ENCODE measurements at regions not wholly inside any gene's neighbourhood (a gene's known extent, or its start where the extent isn't known, plus 50 kb on each side); places are given as distances from the start of the nearest gene placed in this dataset.

GRCh38 chr15:67945951-67946700, 106.3 kb upstream of the RNU6-1 start:
- Histone ChIP-seq H3K4me1 (ENCODE audit: insufficient read depth, low read length) (peaks cover 18% of the 10 kb centered on the region), H3K79me2 (ENCODE audit: insufficient read depth, low read length) (no peaks in the 10 kb centered on the region), H3K4me3 (ENCODE audit: insufficient read depth, low read depth, low read length) (no peak overlapping the region), H3K36me3 (ENCODE audit: insufficient read depth, low read length) (no peaks in the 10 kb centered on the region), H2AFZ (ENCODE audit: low read depth, low read length) (peak overlapping the region; percentile 18), H3K4me2 (ENCODE audit: low read length) (peak overlapping the region; percentile 51), H4K20me1 (ENCODE audit: insufficient read depth, low read length) (no peaks in the 10 kb centered on the region), H3K27ac (ENCODE audit: low read depth, low read length) (no peak overlapping the region), H3K9ac (ENCODE audit: low read length) (no peak overlapping the region), H3K9me3 (ENCODE audit: insufficient read depth, low read depth, low read length) (no peaks in the 10 kb centered on the region), H3K27me3 (ENCODE audit: insufficient read depth, low read length) (no peaks in the 10 kb centered on the region)
- DNase-seq (ENCODE audit: low read depth) (peak; percentile 18), FAIRE-seq (no peak)
- H3K4me1 Mint-ChIP-seq (ENCODE audit: low read depth, unreplicated experiment): peaks cover 28% of the 10 kb centered on the region
- H3K27me3 Mint-ChIP-seq (ENCODE audit: low read depth, unreplicated experiment): no peaks in the 10 kb centered on the region
- H3K4me3 Mint-ChIP-seq (ENCODE audit: unreplicated experiment): no peak overlapping the region
- H3K27ac Mint-ChIP-seq (ENCODE audit: unreplicated experiment): no peak overlapping the region
- no peak for TF ChIP-seq CTCF (IDR thresholded peaks at IDR 0.05; ENCODE audit: insufficient read depth, low read depth, low read length)
- no peak for TF ChIP-seq EZH2 (IDR thresholded peaks at IDR 0.05; ENCODE audit: insufficient read depth, low read length)
- H3K36me3 Mint-ChIP-seq (ENCODE audit: low read depth, unreplicated experiment): no peaks in the 10 kb centered on the region
- peaks cover 2% of the 10 kb centered on the region for H3K9me3 Mint-ChIP-seq (ENCODE audit: unreplicated experiment)

- H2AFZ ChIP-seq (ENCODE audit: low read depth, low read length): no peak overlapping the region
Measured at GRCh38 chr15:67946701-67947100, 106.9 kb upstream of the RNU6-1 start.

More at GRCh38 chr15:67946701-67947100, 106.9 kb upstream of the RNU6-1 start:
- no peak overlapping the region for H3K27ac ChIP-seq (ENCODE audit: low read depth, low read length)
- no peaks in the 10 kb centered on the region for H4K20me1 ChIP-seq (ENCODE audit: insufficient read depth, low read length)
- H3K27me3 ChIP-seq (ENCODE audit: insufficient read depth, low read length): no peaks in the 10 kb centered on the region
- no peaks in the 10 kb centered on the region for H3K36me3 ChIP-seq (ENCODE audit: insufficient read depth, low read length)
- no peaks in the 10 kb centered on the region for H3K9me3 ChIP-seq (ENCODE audit: insufficient read depth, low read depth, low read length)
- Mint-ChIP-seq H3K4me3 (ENCODE audit: unreplicated experiment) (no peak overlapping the region), H3K27ac (ENCODE audit: unreplicated experiment) (no peak overlapping the region), H3K27me3 (ENCODE audit: low read depth, unreplicated experiment) (no peaks in the 10 kb centered on the region), H3K9me3 (ENCODE audit: unreplicated experiment) (peaks cover 2% of the 10 kb centered on the region), H3K36me3 (ENCODE audit: low read depth, unreplicated experiment) (no peaks in the 10 kb centered on the region), H3K4me1 (ENCODE audit: low read depth, unreplicated experiment) (peaks cover 24% of the 10 kb centered on the region)
- peaks cover 15% of the 10 kb centered on the region for H3K4me1 ChIP-seq (ENCODE audit: insufficient read depth, low read length)
- H3K9ac ChIP-seq (ENCODE audit: low read length): no peak overlapping the region
- FAIRE-seq (no peak), DNase-seq (ENCODE audit: low read depth) (no peak)
- TF ChIP-seq CTCF (IDR thresholded peaks at IDR 0.05; ENCODE audit: insufficient read depth, low read depth, low read length) (no peak), EZH2 (IDR thresholded peaks at IDR 0.05; ENCODE audit: insufficient read depth, low read length) (no peak)
- no peaks in the 10 kb centered on the region for H3K79me2 ChIP-seq (ENCODE audit: insufficient read depth, low read length)
- H3K4me2 ChIP-seq (ENCODE audit: low read length): no peak overlapping the region
- H3K4me3 ChIP-seq (ENCODE audit: insufficient read depth, low read depth, low read length): no peak overlapping the region

Measured in astrocyte (in vitro differentiated cells and primary cell).